ENCODE measurements at regions not wholly inside any gene's neighbourhood (a gene's known extent, or its start where the extent isn't known, plus 50 kb on each side); places are given as distances from the start of the nearest gene placed in this dataset.
"Not testable (repeated sequence)": the region's sequence is repeated elsewhere in the genome, so short reads cannot be mapped to it uniquely, and the experiment has no call there.

DNA sequence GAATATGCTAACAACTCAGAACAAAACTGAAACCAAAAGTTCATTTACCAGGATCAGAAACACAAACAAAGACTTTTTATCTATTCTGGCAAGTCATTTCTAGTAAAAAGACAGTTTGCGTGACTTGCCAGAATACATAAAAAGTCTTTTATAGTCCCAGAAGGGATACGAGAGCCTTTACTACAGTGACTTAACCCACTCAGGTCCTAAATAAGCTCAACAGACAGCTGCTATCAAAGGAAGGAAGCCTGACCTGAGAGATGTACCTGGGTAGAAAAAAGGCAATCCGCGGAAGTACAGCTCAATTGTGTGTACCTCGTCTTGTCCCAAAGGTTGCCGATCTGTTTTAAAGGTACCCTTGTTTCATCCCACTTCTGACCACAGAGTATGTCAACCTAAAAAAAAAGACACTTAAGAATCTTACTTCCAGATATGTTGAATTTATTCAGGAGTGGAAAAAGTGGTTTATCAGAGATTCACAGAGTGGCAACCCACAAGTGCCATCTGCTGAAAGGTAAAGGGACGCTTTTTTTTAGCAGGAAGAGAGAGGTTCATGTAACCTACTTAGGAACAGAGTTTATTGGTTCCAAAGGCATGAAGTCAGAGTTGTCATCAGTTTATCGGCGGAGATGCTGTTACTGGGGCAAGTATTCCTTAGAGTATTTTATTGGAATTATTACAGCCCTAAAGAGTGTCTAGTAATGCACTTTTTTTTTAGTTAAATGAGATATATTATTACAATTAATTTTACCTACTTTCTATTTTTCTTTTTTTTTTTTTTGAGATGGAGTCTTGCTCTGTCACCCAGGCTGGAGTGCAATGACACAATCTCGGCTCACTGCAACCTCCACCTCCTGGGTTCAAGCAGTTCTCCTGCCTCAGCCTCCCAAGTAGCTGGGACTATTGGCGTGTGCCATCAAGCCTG is 69.7 kb upstream of the C1QTNF9B start:
- DNase-seq (ENCODE audit: low read depth, low spot score), result no peak
- no TSS peak for BruUV-seq (replicated peaks)
- Histone ChIP-seq H3K9ac (replicated peaks; ENCODE audit: extremely low read depth, insufficient read depth, low read length) (no peak overlapping the region), H3K9me1 (replicated peaks; ENCODE audit: control insufficient read depth, extremely low read depth, insufficient read depth, low read length) (no peaks in the 10 kb centered on the region), H3K4me2 (ENCODE audit: insufficient read depth, low read length) (no peak overlapping the region), H3K9me3 (replicated peaks; ENCODE audit: control insufficient read depth, insufficient read depth, low read length) (no peaks in the 10 kb centered on the region), H3K79me2 (ENCODE audit: control insufficient read depth, insufficient read depth, low read length) (no peaks in the 10 kb centered on the region), H4K20me1 (replicated peaks; ENCODE audit: control insufficient read depth, extremely low read depth, insufficient read depth, low read length) (no peaks in the 10 kb centered on the region), H3K4me1 (ENCODE audit: control insufficient read depth, extremely low read depth, insufficient read depth, low read length) (no peaks in the 10 kb centered on the region), H3K27me3 (ENCODE audit: control insufficient read depth in 2 of 2, insufficient read depth in 2 of 2, low read length in 2 of 2) (peaks cover 0 to 5% of the 10 kb centered on the region in 2 experiments), H2AFZ (ENCODE audit: low read depth, low read length) (no peak overlapping the region), H3K4me3 (replicated peaks in 1 of 3; ENCODE audit: insufficient read depth in 1 of 3, low read depth in 1 of 3, low read length in 3 of 3) (no peak overlapping the region), H3K36me3 (ENCODE audit: control insufficient read depth in 2 of 2, extremely low read depth in 1 of 2, insufficient read depth in 2 of 2, low read length in 2 of 2) (no peaks in the 10 kb centered on the region), H3K27ac (ENCODE audit: insufficient read depth, low read depth, low read length) (no peak overlapping the region)
- TF ChIP-seq, protein P1, sequence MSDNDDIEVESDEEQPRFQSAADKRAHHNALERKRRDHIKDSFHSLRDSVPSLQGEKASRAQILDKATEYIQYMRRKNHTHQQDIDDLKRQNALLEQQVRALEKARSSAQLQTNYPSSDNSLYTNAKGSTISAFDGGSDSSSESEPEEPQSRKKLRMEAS (IDR thresholded peaks at IDR 0.05; ENCODE audit: insufficient read depth, insufficient read length), result no peak
- no peak for TF ChIP-seq EZH2 (IDR thresholded peaks at IDR 0.05; ENCODE audit: borderline replicate concordance, low read depth, low read length, severe bottlenecking)
- TF ChIP-seq MYC (IDR thresholded peaks at IDR 0.05; ENCODE audit: low read depth, low read length), result no peak
- TF ChIP-seq GATA2 (IDR thresholded peaks at IDR 0.05; ENCODE audit: insufficient read depth, insufficient read length, low read depth, low read length), result no peak
- TF ChIP-seq, protein P2, sequence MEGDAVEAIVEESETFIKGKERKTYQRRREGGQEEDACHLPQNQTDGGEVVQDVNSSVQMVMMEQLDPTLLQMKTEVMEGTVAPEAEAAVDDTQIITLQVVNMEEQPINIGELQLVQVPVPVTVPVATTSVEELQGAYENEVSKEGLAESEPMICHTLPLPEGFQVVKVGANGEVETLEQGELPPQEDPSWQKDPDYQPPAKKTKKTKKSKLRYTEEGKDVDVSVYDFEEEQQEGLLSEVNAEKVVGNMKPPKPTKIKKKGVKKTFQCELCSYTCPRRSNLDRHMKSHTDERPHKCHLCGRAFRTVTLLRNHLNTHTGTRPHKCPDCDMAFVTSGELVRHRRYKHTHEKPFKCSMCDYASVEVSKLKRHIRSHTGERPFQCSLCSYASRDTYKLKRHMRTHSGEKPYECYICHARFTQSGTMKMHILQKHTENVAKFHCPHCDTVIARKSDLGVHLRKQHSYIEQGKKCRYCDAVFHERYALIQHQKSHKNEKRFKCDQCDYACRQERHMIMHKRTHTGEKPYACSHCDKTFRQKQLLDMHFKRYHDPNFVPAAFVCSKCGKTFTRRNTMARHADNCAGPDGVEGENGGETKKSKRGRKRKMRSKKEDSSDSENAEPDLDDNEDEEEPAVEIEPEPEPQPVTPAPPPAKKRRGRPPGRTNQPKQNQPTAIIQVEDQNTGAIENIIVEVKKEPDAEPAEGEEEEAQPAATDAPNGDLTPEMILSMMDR (IDR thresholded peaks at IDR 0.05; ENCODE audit: extremely low read depth in 1 of 2, insufficient read depth in 1 of 2, low read depth in 1 of 2, low read length in 2 of 2), result no peak
- TF ChIP-seq FOS (IDR thresholded peaks at IDR 0.05; ENCODE audit: borderline replicate concordance, insufficient read depth, low read length), result no peak
- no peak for TF ChIP-seq POLR2AphosphoS5 (IDR thresholded peaks at IDR 0.05; ENCODE audit: insufficient read depth, low read depth, low read length)
- TF ChIP-seq POLR2A (IDR thresholded peaks at IDR 0.05; ENCODE audit: low read depth, low read length), result no peak
- no peak for FAIRE-seq
- dilution Hi-C loops (cut with MboI; ENCODE audit: extremely low pct_ligation_motif_present, low sequenced_read_pairs), result no loop called here
- intact Hi-C loops (cut with micrococcal nuclease), result no loop called here
- ChIA-PET POLR2A (no interaction called here), CTCF (no interaction called here)

DNA sequence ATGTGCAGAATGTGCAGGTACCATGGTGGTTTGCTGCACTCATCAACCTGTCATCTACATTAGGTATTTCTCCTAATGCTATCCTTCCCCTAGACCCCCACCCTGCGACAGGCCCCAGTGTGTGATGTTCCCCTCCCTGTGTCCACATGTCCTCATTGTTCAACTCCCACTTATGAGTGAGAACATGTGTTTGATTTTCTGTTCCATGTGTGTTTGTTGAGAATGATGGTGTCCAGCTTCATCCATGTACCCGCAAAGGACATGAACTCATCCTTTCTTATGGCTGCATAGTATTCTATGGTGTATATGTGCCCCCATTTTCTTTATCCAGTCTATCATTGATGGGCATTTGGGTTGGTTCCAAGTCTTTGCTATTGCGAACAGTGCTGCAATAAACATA is 70.5 kb upstream of the C1QTNF9B start:
- DNase-seq (ENCODE audit: low read depth, low spot score); FAIRE-seq; H3K79me2 ChIP-seq (ENCODE audit: control insufficient read depth, insufficient read depth, low read length); H3K27me3 ChIP-seq (ENCODE audit: control insufficient read depth in 2 of 2, insufficient read depth in 2 of 2, low read length in 2 of 2); H4K20me1 ChIP-seq (replicated peaks; ENCODE audit: control insufficient read depth, extremely low read depth, insufficient read depth, low read length); BruUV-seq (replicated peaks); H3K4me3 ChIP-seq (replicated peaks in 1 of 3; ENCODE audit: insufficient read depth in 1 of 3, low read depth in 1 of 3, low read length in 3 of 3); H3K9me3 ChIP-seq (replicated peaks; ENCODE audit: control insufficient read depth, insufficient read depth, low read length); CTCF ChIA-PET; POLR2A ChIA-PET; H3K9ac ChIP-seq (replicated peaks; ENCODE audit: extremely low read depth, insufficient read depth, low read length); H3K4me1 ChIP-seq (ENCODE audit: control insufficient read depth, extremely low read depth, insufficient read depth, low read length); H3K9me1 ChIP-seq (replicated peaks; ENCODE audit: control insufficient read depth, extremely low read depth, insufficient read depth, low read length); H3K4me2 ChIP-seq (ENCODE audit: insufficient read depth, low read length); H3K36me3 ChIP-seq (ENCODE audit: control insufficient read depth in 2 of 2, extremely low read depth in 1 of 2, insufficient read depth in 2 of 2, low read length in 2 of 2); intact Hi-C loops (cut with micrococcal nuclease); H2AFZ ChIP-seq (ENCODE audit: low read depth, low read length); dilution Hi-C loops (cut with MboI; ENCODE audit: extremely low pct_ligation_motif_present, low sequenced_read_pairs); H3K27ac ChIP-seq (ENCODE audit: insufficient read depth, low read depth, low read length): not testable (repeated sequence)

All from endothelial cell of umbilical vein (primary cell).